ENCODE measurements at regions not wholly inside any gene's neighbourhood (a gene's known extent, or its start where the extent isn't known, plus 50 kb on each side); places are given as distances from the start of the nearest gene placed in this dataset.

DNA sequence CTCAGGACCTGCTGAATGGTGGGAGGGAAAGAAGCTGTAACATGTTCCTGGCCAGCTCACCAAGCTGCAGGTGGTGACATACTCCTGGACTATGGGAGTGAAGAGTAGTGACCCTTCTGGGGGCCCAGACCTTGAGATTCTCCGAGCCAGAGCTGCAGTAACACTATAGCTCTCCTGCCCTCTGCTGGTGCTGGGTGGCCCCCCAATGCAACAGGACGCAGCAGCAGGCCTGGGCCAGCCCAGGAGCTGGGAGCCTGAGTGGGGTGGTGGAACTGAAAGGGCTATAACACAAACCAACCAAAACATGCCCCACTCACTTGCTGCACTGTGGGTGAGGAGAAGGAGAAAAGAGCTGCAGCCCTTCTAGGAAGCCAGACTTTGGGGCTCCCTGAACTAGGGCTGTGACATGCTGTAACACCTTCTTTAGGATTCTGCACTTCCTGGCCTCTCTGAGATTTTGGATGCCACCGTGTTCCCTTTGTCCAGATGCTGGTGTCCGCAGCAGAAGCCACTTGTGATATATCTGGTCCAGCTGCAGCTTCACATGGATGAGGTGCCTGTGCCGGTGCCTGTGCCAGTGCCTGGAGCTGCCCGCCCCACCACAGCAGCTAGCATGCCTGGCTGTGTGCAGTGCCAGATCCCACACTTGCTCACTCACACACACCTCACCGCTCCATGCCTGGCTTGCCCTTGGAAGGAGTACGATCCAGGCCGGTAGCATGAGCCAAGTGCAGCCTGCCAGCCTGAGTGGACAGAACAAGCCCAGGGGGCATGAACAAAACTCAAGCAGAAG lies 636.8 kb upstream of the KCNMB2 start:
- H3K4me3 ChIP-seq (ENCODE audit: low read depth, low read length): no peak overlapping the region
- no peak overlapping the region for H2AFZ ChIP-seq (ENCODE audit: insufficient read depth, low read length, poor library complexity)
- no peak overlapping the region for H3K9ac ChIP-seq (ENCODE audit: low read length)
- no peak for DNase-seq
- H4K8ac ChIP-seq (ENCODE audit: low read depth, low read length): no peak overlapping the region
- no peaks in the 10 kb centered on the region for H3K79me2 ChIP-seq (ENCODE audit: control insufficient read depth, insufficient read depth, low read length, poor library complexity)
- no peak overlapping the region for H3K23ac ChIP-seq (ENCODE audit: low read length)
- no peaks in the 10 kb centered on the region for H3K27me3 ChIP-seq (ENCODE audit: insufficient read depth, low read length)
- no peak overlapping the region for H2BK12ac ChIP-seq (ENCODE audit: low read length)
- no peak overlapping the region for H3K4me2 ChIP-seq (ENCODE audit: low read length)
- no peak overlapping the region for H4K12ac ChIP-seq (ENCODE audit: low read depth, low read length)
- no peak overlapping the region for H3K27ac ChIP-seq (ENCODE audit: low read depth, low read length)
- no peak overlapping the region for H4K91ac ChIP-seq (ENCODE audit: low read depth, low read length)
- no peak overlapping the region for H2BK5ac ChIP-seq (ENCODE audit: low read depth, low read length, poor library complexity)
- no peak overlapping the region for H3K14ac ChIP-seq (ENCODE audit: low read length)
- H2AK5ac ChIP-seq (ENCODE audit: low read length): no peak overlapping the region
- H3K4ac ChIP-seq (ENCODE audit: low read depth, low read length): no peak overlapping the region
- no peaks in the 10 kb centered on the region for H3K36me3 ChIP-seq (ENCODE audit: control insufficient read depth in 1 of 2, insufficient read depth in 2 of 2, low read length in 2 of 2)
- H3K79me1 ChIP-seq (ENCODE audit: low read length): no peaks in the 10 kb centered on the region
- no peaks in the 10 kb centered on the region for H3K4me1 ChIP-seq (ENCODE audit: control insufficient read depth in 1 of 2, insufficient read depth in 2 of 2, low read length in 2 of 2)
- peaks cover 17% of the 10 kb centered on the region for H3K9me3 ChIP-seq (ENCODE audit: insufficient read depth, low read depth, low read length)
- no peak overlapping the region for H3K18ac ChIP-seq (ENCODE audit: low read length)
- no peak overlapping the region for H2BK120ac ChIP-seq (ENCODE audit: insufficient read depth, low read length, poor library complexity)
- no CpG with 5 or more reads among the region's 9 CpGs for WGBS (ENCODE audit: extremely low coverage, insufficient coverage, insufficient read length)

DNA sequence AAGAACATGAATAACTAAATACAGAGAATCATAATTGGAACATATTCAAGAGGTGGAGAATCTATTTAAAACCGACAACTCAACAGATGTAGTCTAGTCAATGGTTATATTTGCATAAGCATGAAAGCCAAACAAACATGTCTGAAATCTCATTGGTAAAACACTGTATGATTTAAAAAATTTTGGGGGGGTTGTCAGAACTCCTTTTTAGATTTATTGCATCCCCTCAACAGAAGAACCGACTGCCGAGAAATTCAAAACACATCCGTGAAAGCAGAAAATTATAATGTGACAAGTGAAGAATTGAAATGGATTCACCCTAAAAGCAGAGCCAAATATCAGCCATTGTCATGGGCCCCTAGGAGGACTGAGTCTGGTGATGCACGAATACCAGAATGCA lies 633.4 kb upstream of the KCNMB2 start:
- H4K12ac ChIP-seq (ENCODE audit: low read depth, low read length): no peak overlapping the region
- no peak overlapping the region for H4K91ac ChIP-seq (ENCODE audit: low read depth, low read length)
- no peak overlapping the region for H2AK5ac ChIP-seq (ENCODE audit: low read length)
- H3K9me3 ChIP-seq (ENCODE audit: insufficient read depth, low read depth, low read length): peaks cover 17% of the 10 kb centered on the region
- H2AFZ ChIP-seq (ENCODE audit: insufficient read depth, low read length, poor library complexity): no peak overlapping the region
- H3K36me3 ChIP-seq (ENCODE audit: control insufficient read depth in 1 of 2, insufficient read depth in 2 of 2, low read length in 2 of 2): no peaks in the 10 kb centered on the region
- H2BK12ac ChIP-seq (ENCODE audit: low read length): no peak overlapping the region
- DNase-seq: no peak
- no peak overlapping the region for H3K4me3 ChIP-seq (ENCODE audit: low read depth, low read length)
- no peak overlapping the region for H3K4ac ChIP-seq (ENCODE audit: low read depth, low read length)
- H3K4me2 ChIP-seq (ENCODE audit: low read length): no peak overlapping the region
- no peak overlapping the region for H3K9ac ChIP-seq (ENCODE audit: low read length)
- peaks cover 2% of the 10 kb centered on the region in 2 experiments for H3K4me1 ChIP-seq (ENCODE audit: control insufficient read depth in 1 of 2, insufficient read depth in 2 of 2, low read length in 2 of 2)
- no CpG with 5 or more reads among the region's 5 CpGs for WGBS (ENCODE audit: extremely low coverage, insufficient coverage, insufficient read length)
- H2BK120ac ChIP-seq (ENCODE audit: insufficient read depth, low read length, poor library complexity): no peak overlapping the region
- no peak overlapping the region for H3K18ac ChIP-seq (ENCODE audit: low read length)
- H4K8ac ChIP-seq (ENCODE audit: low read depth, low read length): no peak overlapping the region
- H3K23ac ChIP-seq (ENCODE audit: low read length): no peak overlapping the region
- H3K27ac ChIP-seq (ENCODE audit: low read depth, low read length): no peak overlapping the region
- no peak overlapping the region for H3K14ac ChIP-seq (ENCODE audit: low read length)
- H2BK5ac ChIP-seq (ENCODE audit: low read depth, low read length, poor library complexity): no peak overlapping the region
- no peaks in the 10 kb centered on the region for H3K79me2 ChIP-seq (ENCODE audit: control insufficient read depth, insufficient read depth, low read length, poor library complexity)
- H3K79me1 ChIP-seq (ENCODE audit: low read length): peaks cover 2% of the 10 kb centered on the region
- H3K27me3 ChIP-seq (ENCODE audit: insufficient read depth, low read length): no peaks in the 10 kb centered on the region

DNA sequence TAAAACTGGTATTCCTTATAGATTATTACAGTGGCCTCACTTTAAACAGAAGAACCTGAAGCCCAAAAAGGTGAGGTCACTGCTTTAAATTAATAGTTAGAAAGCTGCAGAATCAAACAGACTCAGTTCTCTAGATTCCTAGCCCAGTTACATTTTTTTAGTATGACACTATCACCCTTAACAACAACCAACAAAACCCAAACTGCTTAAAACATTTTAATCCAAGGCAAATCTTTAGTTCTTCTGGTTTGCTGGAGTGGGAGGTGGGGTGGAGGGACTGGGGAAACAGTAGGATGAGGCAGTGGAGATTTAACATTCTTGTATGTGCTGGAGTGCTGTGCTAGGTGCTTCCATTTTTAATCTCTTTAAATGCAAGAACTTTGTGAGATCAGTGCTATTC lies 631.6 kb upstream of the KCNMB2 start:
- Histone ChIP-seq H3K79me1 (ENCODE audit: low read length) (peaks cover 2% of the 10 kb centered on the region), H2BK12ac (ENCODE audit: low read length) (no peak overlapping the region), H4K91ac (ENCODE audit: low read depth, low read length) (no peak overlapping the region), H3K4ac (ENCODE audit: low read depth, low read length) (no peak overlapping the region), H3K36me3 (ENCODE audit: control insufficient read depth in 1 of 2, insufficient read depth in 2 of 2, low read length in 2 of 2) (no peaks in the 10 kb centered on the region), H3K18ac (ENCODE audit: low read length) (no peak overlapping the region), H2BK120ac (ENCODE audit: insufficient read depth, low read length, poor library complexity) (no peak overlapping the region), H3K4me1 (ENCODE audit: control insufficient read depth in 1 of 2, insufficient read depth in 2 of 2, low read length in 2 of 2) (peaks cover 2% of the 10 kb centered on the region in 2 experiments), H3K14ac (ENCODE audit: low read length) (no peak overlapping the region), H3K23ac (ENCODE audit: low read length) (no peak overlapping the region), H3K79me2 (ENCODE audit: control insufficient read depth, insufficient read depth, low read length, poor library complexity) (no peaks in the 10 kb centered on the region), H4K12ac (ENCODE audit: low read depth, low read length) (no peak overlapping the region), H2AK5ac (ENCODE audit: low read length) (no peak overlapping the region), H3K9ac (ENCODE audit: low read length) (no peak overlapping the region), H3K9me3 (ENCODE audit: insufficient read depth, low read depth, low read length) (peaks cover 3% of the 10 kb centered on the region), H3K27ac (ENCODE audit: low read depth, low read length) (peak overlapping the region; percentile 73), H2AFZ (ENCODE audit: insufficient read depth, low read length, poor library complexity) (no peak overlapping the region), H3K4me2 (ENCODE audit: low read length) (no peak overlapping the region), H3K4me3 (ENCODE audit: low read depth, low read length) (no peak overlapping the region), H4K8ac (ENCODE audit: low read depth, low read length) (no peak overlapping the region), H2BK5ac (ENCODE audit: low read depth, low read length, poor library complexity) (no peak overlapping the region), H3K27me3 (ENCODE audit: insufficient read depth, low read length) (no peaks in the 10 kb centered on the region)
- DNase-seq: peak in 1 of 2 donors; percentile 30

DNA sequence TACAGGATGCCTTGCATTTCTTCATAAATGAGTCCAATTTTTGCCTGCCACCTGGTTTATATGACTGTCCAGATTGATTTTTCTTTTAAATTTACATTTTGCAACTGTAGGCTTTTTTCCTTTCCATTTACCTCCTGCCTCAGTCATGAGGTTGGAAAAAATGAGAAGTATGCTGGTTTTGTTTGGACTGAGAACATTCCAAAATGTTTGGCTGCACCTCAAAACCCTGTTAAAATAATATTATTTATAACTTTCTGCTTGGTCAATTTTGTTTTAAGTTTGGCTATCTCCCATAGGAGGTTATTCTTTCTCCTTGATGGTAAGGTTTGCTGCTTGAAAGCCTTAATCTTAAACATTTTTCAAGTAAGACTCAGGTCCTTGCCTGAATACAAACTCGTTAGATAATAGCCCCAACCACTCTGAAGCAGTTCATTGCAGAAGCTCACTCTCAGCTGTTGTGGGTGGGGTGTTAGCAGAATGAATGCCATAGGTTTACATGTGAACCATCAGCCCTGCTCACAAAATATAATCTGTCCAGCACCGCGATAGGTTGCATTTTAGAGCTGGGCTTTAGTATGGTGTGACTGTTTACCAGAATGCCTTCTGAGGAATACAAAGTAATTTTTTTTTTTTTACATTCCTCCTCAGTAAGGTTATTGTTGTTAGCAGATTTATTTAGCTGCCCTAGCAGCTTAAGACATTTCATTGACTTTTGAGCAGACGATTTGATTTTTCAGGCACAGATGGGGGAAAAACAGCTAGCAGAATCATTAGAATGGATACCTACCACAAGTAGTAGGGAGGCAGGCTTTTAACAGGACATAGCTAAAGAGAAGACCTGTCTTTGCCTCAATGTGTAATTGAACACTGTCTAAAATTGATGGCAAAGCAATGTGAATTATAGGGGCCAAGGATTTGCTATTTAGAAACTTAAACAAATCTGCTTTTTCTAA lies 630.8 kb upstream of the KCNMB2 start:
- peak in 1 of 2 donors; percentile 16 for DNase-seq
- Histone ChIP-seq H3K79me1 (ENCODE audit: low read length) (peaks cover 2% of the 10 kb centered on the region), H2AK5ac (ENCODE audit: low read length) (no peak overlapping the region), H3K4ac (ENCODE audit: low read depth, low read length) (no peak overlapping the region), H3K4me3 (ENCODE audit: low read depth, low read length) (no peak overlapping the region), H3K36me3 (ENCODE audit: control insufficient read depth in 1 of 2, insufficient read depth in 2 of 2, low read length in 2 of 2) (no peaks in the 10 kb centered on the region), H3K4me2 (ENCODE audit: low read length) (no peak overlapping the region), H3K4me1 (ENCODE audit: control insufficient read depth in 1 of 2, insufficient read depth in 2 of 2, low read length in 2 of 2) (peaks cover 2% of the 10 kb centered on the region in 2 experiments), H3K14ac (ENCODE audit: low read length) (no peak overlapping the region), H3K23ac (ENCODE audit: low read length) (no peak overlapping the region), H2AFZ (ENCODE audit: insufficient read depth, low read length, poor library complexity) (no peak overlapping the region), H2BK120ac (ENCODE audit: insufficient read depth, low read length, poor library complexity) (no peak overlapping the region), H3K79me2 (ENCODE audit: control insufficient read depth, insufficient read depth, low read length, poor library complexity) (no peaks in the 10 kb centered on the region), H3K18ac (ENCODE audit: low read length) (no peak overlapping the region), H4K91ac (ENCODE audit: low read depth, low read length) (no peak overlapping the region), H3K9ac (ENCODE audit: low read length) (no peak overlapping the region), H3K27me3 (ENCODE audit: insufficient read depth, low read length) (no peaks in the 10 kb centered on the region), H2BK12ac (ENCODE audit: low read length) (peak overlapping the region; percentile 36), H3K27ac (ENCODE audit: low read depth, low read length) (peak overlapping the region; percentile 73), H4K8ac (ENCODE audit: low read depth, low read length) (no peak overlapping the region), H2BK5ac (ENCODE audit: low read depth, low read length, poor library complexity) (peak overlapping the region; percentile 57), H3K9me3 (ENCODE audit: insufficient read depth, low read depth, low read length) (no peaks in the 10 kb centered on the region), H4K12ac (ENCODE audit: low read depth, low read length) (no peak overlapping the region)
- WGBS (ENCODE audit: extremely low coverage, insufficient coverage, insufficient read length): no CpG with 5 or more reads among the region's 4 CpGs

Measured in trophoblast cell (in vitro differentiated cells and primary cell).